K562 (cell line): ENCODE measurements at regions not wholly inside any gene's neighbourhood (a gene's known extent, or its start where the extent isn't known, plus 50 kb on each side); places are given as distances from the start of the nearest gene placed in this dataset.

ENCODE experiments used
- ATAC-seq: fragments of 200-7000 bp; cut with Tn5 transposase; 3 replicates; pipeline ENCODE4 v1.9.1; 2020; ENCODE audit warnings: moderate library complexity
- BruUV-seq: library from RNA; stranded (reverse); fragments of 400-500 nt; replicated peaks from 2 replicates; lab custom pipeline; 2021; lab: Mats Ljungman, UMichigan
- CTCF ChIA-PET: fragments of 300-600 bp; formaldehyde crosslinking; extraction: SDS; loops from one replicate; lab custom pipeline; 2021; ENCODE audit warnings: low intra/inter-chr PET ratio; lab: Yijun Ruan, JAX
- POLR2A ChIA-PET: fragments of 300-600, 350-650 bp; sonication (Branson Sonifier 250); formaldehyde crosslinking; extraction: SDS; loops from one replicate; lab custom pipeline; 2021; ENCODE audit warnings: antibody characterized with exemption, inconsistent platforms; lab: Yijun Ruan, JAX
- DNase-seq, 4 experiments: peaks; one replicate each; pipeline versions ENCODE4 v3.0.0 to v3.0.0-alpha.2; 2011 to 2018; ENCODE audit warnings: low spot score in 3 of 4, mixed read lengths in 3 of 4; ENCODE audit errors: extremely low read depth in 1 of 4
- FAIRE-seq: peaks from 2 replicates; lab custom pipeline; 2011; peaks lifted over from hg19 to GRCh38; lab: Jason Lieb, UNC
- H2AFZ ChIP-seq: 2 replicates; pipeline ENCODE4 v1.6.0; 2011; ENCODE audit warnings: low read depth, low read length, control low read depth, inconsistent platforms
- H3K27ac ChIP-seq: fragments of 200-600 bp; 3 replicates; pipeline ENCODE4 v1.8.0; 2011; ENCODE audit warnings: low read depth, mild to moderate bottlenecking, control low read depth, inconsistent platforms, low read length, moderate library complexity, mixed read lengths; ENCODE audit errors: extremely low read depth
- H3K27me3 ChIP-seq, 2 experiments: fragments of 300-600 bp in 1 of 2; 2 replicates in 1 of 2; 3 replicates in 1 of 2; pipeline versions ENCODE4 v1.6.0 to v1.8.0; 2011; ENCODE audit warnings: inconsistent platforms in 2 of 2, low read length in 2 of 2, mild to moderate bottlenecking in 1 of 2, mixed read lengths in 1 of 2, moderate library complexity in 1 of 2; ENCODE audit not compliant: control insufficient read depth in 2 of 2, insufficient read depth in 2 of 2
- H3K36me3 ChIP-seq: fragments of 300-600 bp; 3 replicates; pipeline ENCODE4 v1.8.0; 2011; ENCODE audit warnings: mild to moderate bottlenecking, low read length, inconsistent platforms; ENCODE audit not compliant: control insufficient read depth, insufficient read depth
- H3K4me1 ChIP-seq, 2 experiments: fragments of 200-600 bp in 1 of 2; replicated peaks in 1 of 2; 2 replicates in 1 of 2; 3 replicates in 1 of 2; pipeline versions ENCODE4 v1.5.1 to v1.8.0; 2011; ENCODE audit warnings: inconsistent platforms in 2 of 2, low read length in 2 of 2, mild to moderate bottlenecking in 1 of 2, mixed read lengths in 1 of 2, moderate library complexity in 1 of 2; ENCODE audit not compliant: control insufficient read depth in 2 of 2, insufficient read depth in 2 of 2
- H3K4me2 ChIP-seq: 2 replicates; pipeline ENCODE4 v1.6.1; 2011; ENCODE audit warnings: low read length, control low read depth, inconsistent platforms, mixed read lengths; ENCODE audit not compliant: insufficient read depth
- H3K4me3 ChIP-seq: fragments of 200-600 bp; sonication (generic), shearing (Covaris generic); 2 replicates; pipeline ENCODE4 v1.5.1; 2016; ENCODE audit warnings: control low read depth, inconsistent platforms
- H3K79me2 ChIP-seq: fragments of 200-600 bp; 3 replicates; pipeline ENCODE4 v1.8.0; 2011; ENCODE audit warnings: low read length, inconsistent platforms; ENCODE audit not compliant: control insufficient read depth, insufficient read depth
- H3K9ac ChIP-seq, 2 experiments: 2 replicates each; pipeline versions ENCODE4 v1.6.0 to v1.6.1; 2011; ENCODE audit warnings: low read depth in 2 of 2, low read length in 2 of 2, control low read depth in 1 of 2, inconsistent platforms in 1 of 2, mild to moderate bottlenecking in 1 of 2, mixed read lengths in 1 of 2; ENCODE audit not compliant: insufficient read depth in 1 of 2
- H3K9me1 ChIP-seq: one replicate; pipeline ENCODE4 v1.6.0; 2011; ENCODE audit warnings: inconsistent platforms, mild to moderate bottlenecking, low read length, moderate library complexity; ENCODE audit not compliant: control insufficient read depth, insufficient read depth
- H3K9me3 ChIP-seq: replicated peaks from 2 replicates; pipeline ENCODE4 v1.5.1; 2011; ENCODE audit warnings: low read depth, low read length, inconsistent platforms; ENCODE audit not compliant: control insufficient read depth, insufficient read depth
- H4K20me1 ChIP-seq: replicated peaks from 2 replicates; pipeline ENCODE4 v1.6.1; 2011; ENCODE audit warnings: low read length, inconsistent platforms, mixed read lengths; ENCODE audit not compliant: control insufficient read depth, insufficient read depth
- BRF1 ChIP-seq: IDR thresholded peaks from 3 replicates; pipeline ENCODE4 v1.6.1; 2011; ENCODE audit warnings: borderline replicate concordance, mild to moderate bottlenecking; ENCODE audit not compliant: insufficient read length; ENCODE audit errors: extremely low read depth
- CAMTA2 ChIP-seq: fragments of 250-450 bp; sonication (Bioruptor Pico); conservative IDR thresholded peaks from 2 replicates; pipeline ENCODE4 v1.5.1; 2022
- E2F3 ChIP-seq: fragments of 250-450 bp; sonication (Bioruptor Pico); IDR thresholded peaks from 2 replicates; pipeline ENCODE4 v1.4.0; 2020; ENCODE audit warnings: mild to moderate bottlenecking
- FOXA1 ChIP-seq: fragments of 450-650 bp; IDR thresholded peaks from 2 replicates; pipeline ENCODE4 v1.6.1; 2016; ENCODE audit warnings: mild to moderate bottlenecking, borderline replicate concordance
- FOXA3 ChIP-seq, 2 experiments: fragments of 450-650 bp in 1 of 2; sonication (generic) in 1 of 2; formaldehyde crosslinking; IDR thresholded peaks in 1 of 2; conservative IDR thresholded peaks in 1 of 2; 2 replicates each; pipeline versions ENCODE4 v1.4.0 to v1.8.0; 2020 to 2022; ENCODE audit warnings: mild to moderate bottlenecking in 2 of 2, missing genetic modification reagents in 1 of 2
- MAFF ChIP-seq: IDR thresholded peaks from 2 replicates; pipeline ENCODE4 v1.6.1; 2012; ENCODE audit warnings: low read length, improper control_type of control experiment
- SIRT6 ChIP-seq: IDR thresholded peaks from one replicate; pipeline ENCODE4 v1.6.1; 2012; ENCODE audit warnings: low read depth, mild to moderate bottlenecking, control low read depth, inconsistent platforms, low read length, moderate library complexity
- SMARCC2 ChIP-seq: fragments of 450-650 bp; IDR thresholded peaks from 2 replicates; pipeline ENCODE4 v1.6.1; 2017; ENCODE audit warnings: antibody characterized with exemption, moderate library complexity, mild to moderate bottlenecking, low read depth
- SRSF1 ChIP-seq: fragments of 200-400 bp; formaldehyde crosslinking; IDR thresholded peaks from 2 replicates; pipeline ENCODE4 v1.6.1; 2017; ENCODE audit warnings: mild to moderate bottlenecking, low read depth, low read length, moderate library complexity
- TEAD1 ChIP-seq, 2 experiments: fragments of 450-650 bp in 1 of 2; sonication (generic) in 1 of 2; formaldehyde crosslinking; IDR thresholded peaks; 2 replicates each; pipeline versions ENCODE4 v1.4.0 to v1.8.0; 2020 to 2022; ENCODE audit warnings: mild to moderate bottlenecking in 2 of 2, missing genetic modification reagents in 1 of 2
- ZBTB17 ChIP-seq: fragments of 450-650 bp; formaldehyde crosslinking; IDR thresholded peaks from 2 replicates; pipeline ENCODE4 v1.4.0; 2020; ENCODE audit warnings: mild to moderate bottlenecking
- ZNF12 ChIP-seq: sonication (generic); formaldehyde crosslinking; IDR thresholded peaks from 2 replicates; pipeline ENCODE4 v1.4.0; 2020; ENCODE audit warnings: mild to moderate bottlenecking, missing genetic modification reagents
- ZNF143 ChIP-seq: sonication (generic); formaldehyde crosslinking; IDR thresholded peaks from 2 replicates; pipeline ENCODE4 v1.9.0; 2022; ENCODE audit warnings: mild to moderate bottlenecking, missing genetic modification reagents
- ZNF354B ChIP-seq: fragments of 250-450 bp; sonication (Bioruptor Pico); IDR thresholded peaks from 2 replicates; pipeline ENCODE4 v1.4.0; 2020
- ZNF445 ChIP-seq: fragments of 250-450 bp; sonication (Bioruptor Pico); IDR thresholded peaks from 2 replicates; pipeline ENCODE4 v1.4.0; 2020; ENCODE audit warnings: low read depth, mild to moderate bottlenecking, moderate library complexity
- ZNF586 ChIP-seq: fragments of 450-650 bp; formaldehyde crosslinking; conservative IDR thresholded peaks from 2 replicates; pipeline ENCODE4 v1.4.0; 2020; ENCODE audit warnings: mild to moderate bottlenecking, moderate library complexity
- ZNF696 ChIP-seq: fragments of 250-450 bp; sonication (Bioruptor Pico); conservative IDR thresholded peaks from 2 replicates; pipeline ENCODE4 v1.4.0; 2020; ENCODE audit warnings: mild to moderate bottlenecking, moderate library complexity
- ZNF785 ChIP-seq: fragments of 250-450 bp; sonication (Bioruptor Pico); IDR thresholded peaks from 2 replicates; pipeline ENCODE4 v1.4.0; 2020; ENCODE audit warnings: mild to moderate bottlenecking
- WGBS: fragments of 100-300 bp; shearing (Covaris generic); methylation state at CpG from one replicate; pipeline ENCODE4 v1.1.6; 2016; ENCODE audit warnings: low coverage, mixed read lengths; ENCODE audit not compliant: insufficient coverage; ENCODE audit errors: missing lambda C conversion rate; 5-methylcytosine and 5-hydroxymethylcytosine counted together
- in situ Hi-C: fragments of 300-500 bp; cut with MboI; formaldehyde crosslinking; loops from 4 replicates; pipeline ENCODE4 v1.15.0; 2018; ENCODE audit warnings: inconsistent platforms, mixed read lengths
- intact Hi-C: fragments of 100-400 bp; cut with micrococcal nuclease; formaldehyde crosslinking; loops from 2 replicates; pipeline ENCODE4 v1.14.2; 2022

DNA sequence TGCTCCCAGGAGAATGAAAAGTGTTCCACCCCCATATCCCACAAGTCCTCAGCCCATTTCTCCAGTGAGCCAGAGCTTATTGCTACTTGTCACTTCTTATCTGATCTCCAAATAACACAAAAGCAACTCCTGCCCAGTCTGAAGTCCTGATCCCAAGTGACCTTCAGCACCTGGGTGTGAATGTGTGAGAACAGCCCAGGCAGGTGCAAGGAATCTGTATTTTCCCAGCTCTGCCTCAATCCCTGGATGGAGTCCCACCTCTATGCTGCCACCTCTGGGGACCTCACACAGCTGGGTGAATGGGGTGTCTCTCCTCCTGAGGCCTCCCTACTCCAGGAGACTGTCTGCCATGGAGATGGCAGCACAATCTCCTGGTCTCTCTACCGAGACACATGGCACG lies 402.4 kb upstream of the PROX1 start:
- Histone ChIP-seq H3K9me3 (no peaks in the 10 kb centered on the region), H3K36me3 (no peaks in the 10 kb centered on the region), H4K20me1 (no peaks in the 10 kb centered on the region), H3K27me3 (peaks cover 0 to 7% of the 10 kb centered on the region in 2 experiments; a peak in 1 of 5 replicates), H2AFZ (no peak overlapping the region), H3K9ac (no peak overlapping the region), H3K79me2 (no peaks in the 10 kb centered on the region), H3K4me3 (no peak overlapping the region), H3K4me1 (no peaks in the 10 kb centered on the region), H3K27ac (no peak overlapping the region), H3K9me1 (no peaks in the 10 kb centered on the region), H3K4me2 (no peak overlapping the region)
- DNase-seq (no peak), FAIRE-seq (no peak), ATAC-seq (no peak)
- in situ Hi-C loops (no loop called here), intact Hi-C loops (no loop called here)
- ChIA-PET POLR2A (interaction anchor here (0.8 kb wide), 1 partner anchor 270 kb away, joined by 3 read pairs; no protein-coding TSS in a partner anchor), CTCF (no interaction called here)
- WGBS: 0% methylated on average over 2 of the region's 2 CpGs
- BruUV-seq: no TSS peak
- TF ChIP-seq ZNF696 (CRISPR knock-in tag): no peak
- no peak for TF ChIP-seq SIRT6
- no peak for TF ChIP-seq ZNF12 (CRISPR knock-in tag)
- TF ChIP-seq CAMTA2 (CRISPR knock-in tag): no peak
- no peak for TF ChIP-seq ZBTB17 (CRISPR knock-in tag)
- TF ChIP-seq ZNF143: no peak
- TF ChIP-seq FOXA1: no peak
- TF ChIP-seq ZNF785 (CRISPR knock-in tag): no peak
- no peak for TF ChIP-seq E2F3 (CRISPR knock-in tag)
- TF ChIP-seq SRSF1: no peak
- no peak for TF ChIP-seq FOXA3 (CRISPR knock-in tag; conservative IDR thresholded peaks at IDR 0.05 in 1 of 2, IDR thresholded peaks at IDR 0.05 in 1 of 2)
- no peak for TF ChIP-seq BRF1
- TF ChIP-seq TEAD1 (CRISPR knock-in tag; IDR thresholded peaks at IDR 0.05): no peak
- TF ChIP-seq MAFF: no peak
- no peak for TF ChIP-seq ZNF445 (CRISPR knock-in tag)
- no peak for TF ChIP-seq ZNF354B
- no peak for TF ChIP-seq ZNF586 (CRISPR knock-in tag)
- TF ChIP-seq SMARCC2: no peak
